IMR-90 (cell line): ENCODE measurements at regions not wholly inside any gene's neighbourhood (a gene's known extent, or its start where the extent isn't known, plus 50 kb on each side); places are given as distances from the start of the nearest gene placed in this dataset.

Source experiments
- ATAC-seq: fragments of 200-7000 bp; cut with Tn5 transposase; 2 replicates; pipeline ENCODE4 v1.9.1; 2020; ENCODE audit warnings: low read depth, mild to moderate bottlenecking, moderate library complexity
- BruUV-seq: library from RNA; stranded (reverse); fragments of 400-500 nt; replicated peaks from 2 replicates; lab custom pipeline; 2021; lab: Mats Ljungman, UMichigan
- CTCF ChIA-PET: fragments of 300-600 bp; formaldehyde crosslinking; extraction: SDS; loops from one replicate; lab custom pipeline; 2021; ENCODE audit warnings: antibody characterized with exemption; lab: Yijun Ruan, JAX
- POLR2A ChIA-PET: fragments of 300-600 bp; sonication (Branson Sonifier 250); formaldehyde crosslinking; loops from one replicate; lab custom pipeline; 2022; ENCODE audit warnings: antibody characterized with exemption; ENCODE audit not compliant: unreplicated experiment; lab: Charles Lee
- DNase-seq: peaks from one replicate; pipeline ENCODE4 v3.0.0; 2013
- H2AFZ ChIP-seq: replicated peaks from 2 replicates; pipeline ENCODE3; 2013; ENCODE audit warnings: low read length, mild to moderate bottlenecking; ENCODE audit not compliant: poor library complexity
- H2AK5ac ChIP-seq: 2 replicates; pipeline ENCODE4 v1.6.1; 2013; ENCODE audit warnings: low read depth, low read length, inconsistent platforms
- H2AK9ac ChIP-seq: replicated peaks from 2 replicates; pipeline ENCODE3; 2013; ENCODE audit warnings: mild to moderate bottlenecking, low read depth, low read length, moderate library complexity; ENCODE audit not compliant: poor library complexity
- H2BK120ac ChIP-seq: 2 replicates; pipeline ENCODE4 v1.6.1; 2013; ENCODE audit warnings: low read depth, low read length, inconsistent platforms
- H2BK15ac ChIP-seq: 3 replicates; pipeline ENCODE4 v1.6.1; 2013; ENCODE audit warnings: low read depth, low read length, inconsistent platforms
- H2BK20ac ChIP-seq: 2 replicates; pipeline ENCODE4 v1.6.1; 2013; ENCODE audit warnings: low read depth, mild to moderate bottlenecking, inconsistent platforms, low read length, moderate library complexity
- H2BK5ac ChIP-seq: 2 replicates; pipeline ENCODE4 v1.6.1; 2013; ENCODE audit warnings: mild to moderate bottlenecking, low read depth, low read length, inconsistent platforms; ENCODE audit not compliant: poor library complexity, severe bottlenecking
- H3K14ac ChIP-seq: replicated peaks from 2 replicates; pipeline ENCODE4 v1.6.1; 2013; ENCODE audit warnings: low read depth, low read length, inconsistent platforms
- H3K18ac ChIP-seq: 2 replicates; pipeline ENCODE4 v1.6.1; 2013; ENCODE audit warnings: low read depth, low read length, control low read depth
- H3K23ac ChIP-seq: 2 replicates; pipeline ENCODE4 v1.6.1; 2013; ENCODE audit warnings: low read depth, low read length, inconsistent platforms
- H3K27ac ChIP-seq: 2 replicates; pipeline ENCODE4 v1.5.1; 2013; ENCODE audit warnings: mild to moderate bottlenecking, control low read depth, low read length; ENCODE audit not compliant: insufficient read depth
- H3K27me3 ChIP-seq: 2 replicates; pipeline ENCODE4 v1.6.1; 2013; ENCODE audit warnings: low read length; ENCODE audit not compliant: control insufficient read depth, insufficient read depth
- H3K36me3 ChIP-seq: 2 replicates; pipeline ENCODE4 v1.6.1; 2013; ENCODE audit warnings: low read length, mixed read lengths; ENCODE audit not compliant: control insufficient read depth, insufficient read depth
- H3K4ac ChIP-seq: 2 replicates; pipeline ENCODE4 v1.6.1; 2013; ENCODE audit warnings: low read depth, low read length, inconsistent platforms
- H3K4me1 ChIP-seq: 2 replicates; pipeline ENCODE4 v1.6.1; 2013; ENCODE audit warnings: low read length, mixed read lengths; ENCODE audit not compliant: control insufficient read depth, insufficient read depth
- H3K4me2 ChIP-seq: 2 replicates; pipeline ENCODE4 v1.6.1; 2013; ENCODE audit warnings: low read depth, mild to moderate bottlenecking, control low read depth, low read length, moderate library complexity
- H3K4me3 ChIP-seq: 2 replicates; pipeline ENCODE4 v1.5.1; 2013; ENCODE audit warnings: low read depth, mild to moderate bottlenecking, control low read depth, low read length, moderate library complexity; ENCODE audit not compliant: insufficient read depth
- H3K56ac ChIP-seq: 2 replicates; pipeline ENCODE4 v1.6.1; 2013; ENCODE audit warnings: low read length, inconsistent platforms; ENCODE audit not compliant: insufficient read depth; ENCODE audit errors: extremely low read depth
- H3K79me1 ChIP-seq, 2 experiments: 2 replicates each; pipeline ENCODE4 v1.6.1; 2013; ENCODE audit warnings: low read length in 2 of 2, inconsistent platforms in 1 of 2, low read depth in 1 of 2
- H3K9ac ChIP-seq: 2 replicates; pipeline ENCODE4 v1.6.1; 2013; ENCODE audit warnings: low read depth, low read length, control low read depth
- H3K9me1 ChIP-seq: 2 replicates; pipeline ENCODE4 v1.6.1; 2013; ENCODE audit warnings: low read length, inconsistent platforms; ENCODE audit not compliant: insufficient read depth
- H3K9me3 ChIP-seq: 2 replicates; pipeline ENCODE4 v1.6.1; 2013; ENCODE audit warnings: low read length; ENCODE audit not compliant: control insufficient read depth, insufficient read depth
- H4K20me1 ChIP-seq: 2 replicates; pipeline ENCODE4 v1.6.1; 2013; ENCODE audit warnings: low read length, inconsistent platforms; ENCODE audit not compliant: insufficient read depth
- H4K5ac ChIP-seq: 2 replicates; pipeline ENCODE4 v1.6.1; 2013; ENCODE audit warnings: mild to moderate bottlenecking, low read depth, low read length, control low read depth
- H4K8ac ChIP-seq, 2 experiments: 2 replicates each; pipeline ENCODE4 v1.6.1; 2013; ENCODE audit warnings: low read depth in 2 of 2, low read length in 2 of 2, control low read depth in 1 of 2, inconsistent platforms in 1 of 2
- H4K91ac ChIP-seq: 2 replicates; pipeline ENCODE4 v1.6.1; 2013; ENCODE audit warnings: low read depth, low read length, inconsistent platforms; ENCODE audit not compliant: insufficient read depth
- CEBPB ChIP-seq: IDR thresholded peaks from 2 replicates; pipeline ENCODE4 v1.6.1; 2012; ENCODE audit warnings: low read depth, low read length, improper control_type of control experiment
- RFX5 ChIP-seq: IDR thresholded peaks from 2 replicates; pipeline ENCODE4 v1.8.0; 2012; ENCODE audit warnings: low read depth, mild to moderate bottlenecking, low read length, moderate library complexity
- SMC3 ChIP-seq: fragments of 150-350 bp; IDR thresholded peaks from 2 replicates; pipeline ENCODE4 v1.6.1; 2016; ENCODE audit warnings: low read depth, mild to moderate bottlenecking, antibody characterized with exemption, low read length, moderate library complexity
- USF2 ChIP-seq: fragments of 150-350 bp; IDR thresholded peaks from 2 replicates; pipeline ENCODE4 v1.6.1; 2017; ENCODE audit warnings: mild to moderate bottlenecking, antibody characterized with exemption, low read length, low read depth
- WGBS, 2 experiments: methylation state at CpG; one replicate each; pipeline versions ENCODE4 v1.1.5 to v1.1.7; 2013; ENCODE audit warnings: missing lambda C conversion rate in 2 of 2; ENCODE audit not compliant: insufficient read length in 1 of 2; ENCODE audit errors: extremely low coverage in 2 of 2; 5-methylcytosine and 5-hydroxymethylcytosine counted together
- dilution Hi-C: fragments of 300-500 bp; cut with HindIII; formaldehyde crosslinking; loops from one replicate; pipeline ENCODE4 v1.14.3; 2018; ENCODE audit warnings: low sequenced_read_pairs; ENCODE audit not compliant: unreplicated experiment
- in situ Hi-C: fragments of 300-500 bp; cut with MboI; formaldehyde crosslinking; loops from 3 replicates; pipeline ENCODE4 v1.14.3; 2019; ENCODE audit warnings: low sequenced_read_pairs, inconsistent platforms, mixed read lengths
- intact Hi-C: fragments of 100-400 bp; cut with micrococcal nuclease; formaldehyde crosslinking; loops from 2 replicates; pipeline ENCODE4 v1.10.0; 2022
- TF ChIP-seq, protein P1 (sequence below): conservative IDR thresholded peaks from 2 replicates; pipeline ENCODE4 v1.5.1; 2012; ENCODE audit warnings: mild to moderate bottlenecking, low read depth, low read length, improper control_type of control experiment

DNA sequence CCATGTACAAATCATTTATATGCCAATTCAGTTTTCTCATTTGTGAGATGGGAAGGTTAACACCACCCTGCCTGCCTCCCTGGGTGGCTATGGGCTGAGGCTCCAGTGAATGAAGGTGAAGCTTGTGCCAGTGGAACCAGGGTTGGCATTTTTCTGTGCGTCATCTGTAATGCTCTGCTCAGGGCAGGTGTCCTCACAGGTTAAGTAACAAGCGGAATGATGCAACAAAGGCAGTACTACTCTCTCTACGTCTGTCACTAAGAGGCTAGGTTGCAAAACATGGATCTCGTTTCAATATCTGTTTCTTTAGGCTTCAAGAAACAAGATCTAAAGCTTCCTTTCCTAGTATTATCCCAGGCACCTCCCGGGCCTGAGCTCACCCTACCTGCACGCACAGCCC, 67.0 kb upstream of the ZNF648 start:
- ATAC-seq (no peak), DNase-seq (no peak)
- WGBS, 2 experiments, result 42% methylated on average over 4 of the region's 6 CpGs; no CpG with 5 or more reads in 1 of the 2 experiments
- Histone ChIP-seq H3K9ac (no peak overlapping the region), H4K8ac (no peak overlapping the region), H2BK5ac (no peak overlapping the region), H4K91ac (no peak overlapping the region), H2AFZ (no peak overlapping the region), H3K79me1 (no peaks in the 10 kb centered on the region), H3K18ac (no peak overlapping the region), H3K56ac (no peak overlapping the region), H3K9me3 (no peaks in the 10 kb centered on the region), H2AK9ac (no peak overlapping the region), H3K27me3 (no peaks in the 10 kb centered on the region), H3K23ac (no peak overlapping the region), H4K20me1 (no peaks in the 10 kb centered on the region), H3K36me3 (no peaks in the 10 kb centered on the region), H3K4me3 (no peak overlapping the region), H3K4ac (no peak overlapping the region), H2BK120ac (no peak overlapping the region), H3K4me2 (no peak overlapping the region), H2AK5ac (no peak overlapping the region), H3K27ac (no peak overlapping the region), H3K4me1 (no peaks in the 10 kb centered on the region), H2BK15ac (no peak overlapping the region), H4K5ac (no peak overlapping the region), H3K14ac (no peak overlapping the region), H3K9me1 (no peaks in the 10 kb centered on the region), H2BK20ac (no peak overlapping the region)
- in situ Hi-C loops (no loop called here), dilution Hi-C loops (no loop called here), intact Hi-C loops (no loop called here)
- TF ChIP-seq, protein P1, sequence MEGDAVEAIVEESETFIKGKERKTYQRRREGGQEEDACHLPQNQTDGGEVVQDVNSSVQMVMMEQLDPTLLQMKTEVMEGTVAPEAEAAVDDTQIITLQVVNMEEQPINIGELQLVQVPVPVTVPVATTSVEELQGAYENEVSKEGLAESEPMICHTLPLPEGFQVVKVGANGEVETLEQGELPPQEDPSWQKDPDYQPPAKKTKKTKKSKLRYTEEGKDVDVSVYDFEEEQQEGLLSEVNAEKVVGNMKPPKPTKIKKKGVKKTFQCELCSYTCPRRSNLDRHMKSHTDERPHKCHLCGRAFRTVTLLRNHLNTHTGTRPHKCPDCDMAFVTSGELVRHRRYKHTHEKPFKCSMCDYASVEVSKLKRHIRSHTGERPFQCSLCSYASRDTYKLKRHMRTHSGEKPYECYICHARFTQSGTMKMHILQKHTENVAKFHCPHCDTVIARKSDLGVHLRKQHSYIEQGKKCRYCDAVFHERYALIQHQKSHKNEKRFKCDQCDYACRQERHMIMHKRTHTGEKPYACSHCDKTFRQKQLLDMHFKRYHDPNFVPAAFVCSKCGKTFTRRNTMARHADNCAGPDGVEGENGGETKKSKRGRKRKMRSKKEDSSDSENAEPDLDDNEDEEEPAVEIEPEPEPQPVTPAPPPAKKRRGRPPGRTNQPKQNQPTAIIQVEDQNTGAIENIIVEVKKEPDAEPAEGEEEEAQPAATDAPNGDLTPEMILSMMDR, result no peak
- TF ChIP-seq SMC3 (no peak), CEBPB (no peak), USF2 (no peak), RFX5 (no peak)
- CTCF ChIA-PET, result interaction anchor here (0.9 kb wide), 1 partner anchor 268 kb away, joined by 3 read pairs; no protein-coding TSS in a partner anchor
- no TSS peak for BruUV-seq
- POLR2A ChIA-PET, result no interaction called here
